DND-41 (cell line): ENCODE measurements at regions not wholly inside any gene's neighbourhood (a gene's known extent, or its start where the extent isn't known, plus 50 kb on each side); places are given as distances from the start of the nearest gene placed in this dataset.

Source experiments
- ATAC-seq: fragments of 200-7000 bp; cut with Tn5 transposase; 3 replicates; pipeline ENCODE4 v1.9.1; 2021; ENCODE audit warnings: low read depth; ENCODE audit not compliant: insufficient read depth
- DNase-seq: peaks from one replicate; pipeline ENCODE4 v3.0.0-alpha.2; 2020
- H2AFZ ChIP-seq: 2 replicates; pipeline ENCODE4 v1.6.0; 2012; ENCODE audit warnings: low read depth, low read length
- H3K27ac ChIP-seq: 2 replicates; pipeline ENCODE4 v1.5.1; 2012; ENCODE audit warnings: low read length, inconsistent platforms
- H3K27me3 ChIP-seq: fragments of 200-600 bp; sonication (generic); 2 replicates; pipeline ENCODE4 v1.6.0; 2012; ENCODE audit warnings: low read length, mild to moderate bottlenecking, inconsistent platforms; ENCODE audit not compliant: insufficient read depth, poor library complexity
- H3K36me3 ChIP-seq: 2 replicates; pipeline ENCODE4 v1.5.1; 2012; ENCODE audit warnings: low read length, inconsistent platforms; ENCODE audit not compliant: insufficient read depth
- H3K4me1 ChIP-seq: 2 replicates; pipeline ENCODE4 v1.5.1; 2012; ENCODE audit warnings: mild to moderate bottlenecking, low read length; ENCODE audit not compliant: insufficient read depth
- H3K4me2 ChIP-seq: 2 replicates; pipeline ENCODE4 v1.6.0; 2012; ENCODE audit warnings: mild to moderate bottlenecking, moderate library complexity, low read length, inconsistent platforms; ENCODE audit not compliant: insufficient read depth
- H3K4me3 ChIP-seq, 2 experiments: fragments of 200-600 bp in 1 of 2; shearing (Covaris generic) in 1 of 2; 2 replicates each; pipeline ENCODE4 v1.5.1; 2012 to 2016; ENCODE audit warnings: inconsistent platforms in 2 of 2, low read length in 2 of 2, mild to moderate bottlenecking in 2 of 2, low read depth in 1 of 2, moderate library complexity in 1 of 2
- H3K79me2 ChIP-seq: 2 replicates; pipeline ENCODE4 v1.6.0; 2012; ENCODE audit warnings: low read length, inconsistent platforms; ENCODE audit not compliant: insufficient read depth
- H3K9ac ChIP-seq: 2 replicates; pipeline ENCODE4 v1.6.0; 2012; ENCODE audit warnings: low read depth, mild to moderate bottlenecking, inconsistent platforms, low read length, moderate library complexity
- H3K9me3 ChIP-seq: 2 replicates; pipeline ENCODE4 v1.5.1; 2012; ENCODE audit warnings: low read length, moderate library complexity, mild to moderate bottlenecking, inconsistent platforms; ENCODE audit not compliant: insufficient read depth, severe bottlenecking
- H4K20me1 ChIP-seq: 2 replicates; pipeline ENCODE4 v1.6.0; 2012; ENCODE audit warnings: low read length; ENCODE audit not compliant: insufficient read depth
- CTCF ChIP-seq: IDR thresholded peaks from 2 replicates; pipeline ENCODE4 v1.5.1; 2012; ENCODE audit warnings: borderline replicate concordance, low read length, moderate library complexity, mild to moderate bottlenecking; ENCODE audit not compliant: poor library complexity, severe bottlenecking; ENCODE audit errors: extremely low read depth
- EZH2 ChIP-seq: IDR thresholded peaks from 3 replicates; pipeline ENCODE4 v1.6.1; 2012; ENCODE audit warnings: borderline replicate concordance, low read depth, mild to moderate bottlenecking, moderate library complexity, low read length, inconsistent platforms; ENCODE audit not compliant: severe bottlenecking

DNA sequence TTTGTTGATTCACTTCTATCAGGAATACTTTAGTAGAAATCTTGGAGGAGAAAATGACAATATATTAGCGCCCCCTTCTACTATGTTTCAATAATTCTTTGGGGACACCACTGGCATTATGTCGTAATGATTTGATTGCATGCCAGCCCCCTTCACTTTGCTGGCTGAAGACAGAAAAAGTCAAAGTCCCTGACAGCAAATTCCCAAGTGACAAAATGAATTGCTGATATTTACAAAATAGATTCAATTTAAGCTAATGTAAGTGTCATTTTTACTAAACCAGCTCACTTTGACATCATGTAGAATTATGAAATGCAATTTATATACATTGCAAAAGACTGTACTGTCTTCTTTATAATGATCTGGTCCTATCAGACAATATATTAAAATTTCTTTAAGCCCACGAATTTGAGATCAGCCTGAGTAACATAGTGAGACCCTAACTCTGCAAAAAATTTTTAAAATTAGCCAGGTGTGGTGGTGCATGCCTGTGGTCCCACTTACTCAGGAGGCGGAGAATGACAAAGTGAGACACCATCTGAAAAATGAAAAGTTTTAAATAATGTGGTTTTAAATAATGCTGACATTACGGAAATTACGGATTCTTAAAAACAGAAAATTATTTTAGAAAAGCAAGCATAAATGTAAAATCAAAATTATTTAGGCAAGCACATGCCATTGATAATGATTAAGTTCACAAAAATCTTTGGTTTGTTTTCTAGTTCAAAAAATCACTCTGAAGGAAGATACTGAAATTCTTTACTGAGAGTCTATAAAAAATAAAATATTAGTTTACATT, 520.1 kb upstream of the PKDCC start:
- Histone ChIP-seq H3K27ac (no peak overlapping the region), H3K79me2 (no peaks in the 10 kb centered on the region), H3K4me2 (no peak overlapping the region), H2AFZ (no peak overlapping the region), H3K36me3 (no peaks in the 10 kb centered on the region), H3K27me3 (no peaks in the 10 kb centered on the region), H4K20me1 (no peaks in the 10 kb centered on the region), H3K4me1 (no peaks in the 10 kb centered on the region), H3K9ac (no peak overlapping the region), H3K9me3 (peaks cover 3% of the 10 kb centered on the region), H3K4me3 (no peak overlapping the region)
- ATAC-seq, result no peak
- no peak for DNase-seq
- TF ChIP-seq CTCF, result no peak
- TF ChIP-seq EZH2, result no peak

DNA sequence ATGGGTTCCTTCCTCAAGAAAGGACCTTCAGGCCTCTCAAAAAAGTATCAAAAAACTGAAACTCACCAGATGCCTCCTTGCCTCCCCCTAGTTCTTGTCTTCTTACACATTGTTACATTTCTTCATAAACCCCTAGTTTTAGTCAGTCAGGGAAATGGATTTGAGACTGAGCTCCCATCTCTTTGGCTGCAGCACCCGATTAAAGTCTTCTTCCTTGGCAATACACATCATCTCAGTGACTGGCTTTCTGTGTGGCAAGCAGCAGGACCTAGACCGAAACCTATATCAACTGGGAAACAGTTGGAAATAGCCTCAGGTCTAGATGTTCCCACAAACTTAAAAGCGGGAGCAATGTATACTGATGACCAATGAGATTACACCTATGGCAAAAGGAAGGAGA, 512.2 kb upstream of the PKDCC start:
- Histone ChIP-seq H3K27me3 (no peaks in the 10 kb centered on the region), H3K36me3 (no peaks in the 10 kb centered on the region), H3K4me2 (no peak overlapping the region), H3K4me1 (no peaks in the 10 kb centered on the region), H3K79me2 (no peaks in the 10 kb centered on the region), H3K9me3 (peaks cover 16% of the 10 kb centered on the region), H4K20me1 (no peaks in the 10 kb centered on the region), H3K9ac (no peak overlapping the region), H2AFZ (no peak overlapping the region), H3K4me3 (no peak overlapping the region), H3K27ac (no peak overlapping the region)
- ATAC-seq, result no peak
- TF ChIP-seq CTCF, result no peak
- TF ChIP-seq EZH2, result no peak
- no peak for DNase-seq

- H3K36me3 ChIP-seq, result no peaks in the 10 kb centered on the region
- no peaks in the 10 kb centered on the region for H3K4me1 ChIP-seq
- TF ChIP-seq EZH2 (no peak), CTCF (no peak)
- H2AFZ ChIP-seq, result no peak overlapping the region
- H3K9me3 ChIP-seq, result peaks cover 9% of the 10 kb centered on the region
- no peak overlapping the region for H3K9ac ChIP-seq
- no peak overlapping the region for H3K27ac ChIP-seq
- H3K27me3 ChIP-seq, result no peaks in the 10 kb centered on the region
- no peak overlapping the region for H3K4me2 ChIP-seq
- no peak overlapping the region for H3K4me3 ChIP-seq
- ATAC-seq, result no peak
- no peak for DNase-seq
- H3K79me2 ChIP-seq, result no peaks in the 10 kb centered on the region
- no peaks in the 10 kb centered on the region for H4K20me1 ChIP-seq
These were observed 507.4 kb upstream of the PKDCC start for GRCh38 chr2:41540272-41540998.
